ENCODE measurements at regions not wholly inside any gene's neighbourhood (a gene's known extent, or its start where the extent isn't known, plus 50 kb on each side); places are given as distances from the start of the nearest gene placed in this dataset.
A peak's percentile ranks its signal among the peaks of the same experiment; 100 is the strongest.

DNA sequence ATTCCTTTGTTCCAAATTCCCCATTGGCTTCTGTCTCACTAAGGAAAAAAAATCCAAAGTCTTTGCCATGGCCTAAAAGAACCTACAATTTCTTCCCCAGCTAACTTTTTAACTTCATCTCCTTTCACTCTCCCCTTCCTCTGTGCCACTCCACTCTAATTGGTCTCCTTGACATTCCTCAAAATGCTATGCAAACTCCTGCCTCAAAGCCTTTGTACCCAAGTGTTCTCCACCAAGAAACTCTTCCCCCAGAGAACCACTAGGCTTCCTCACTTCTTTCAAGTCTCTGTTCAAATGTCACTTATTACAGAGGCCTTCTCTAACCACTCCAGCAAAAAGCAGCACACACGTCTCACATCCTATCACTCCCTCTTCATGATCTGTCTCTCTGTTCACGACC is 91.6 kb upstream of the NR4A3 start:
- ChIA-PET POLR2A (no interaction called here), CTCF (interaction anchor here (0.8 kb wide), 1 partner anchor 95 kb away, joined by 3 read pairs; no protein-coding TSS in a partner anchor)
- H3K4me3 Mint-ChIP-seq: no peak overlapping the region
- no peaks in the 10 kb centered on the region for H3K36me3 Mint-ChIP-seq
- no peaks in the 10 kb centered on the region for H3K9me3 Mint-ChIP-seq
- peak overlapping the region; percentile 26; the same call in 1 of the 2 replicates for H3K27ac Mint-ChIP-seq
- H3K4me1 Mint-ChIP-seq: peaks cover 21% of the 10 kb centered on the region
- TF ChIP-seq NFYB (CRISPR knock-in tag; conservative IDR thresholded peaks at IDR 0.05; ENCODE audit: low read depth): no peak
- no peak for TF ChIP-seq ARID4B (CRISPR knock-in tag; IDR thresholded peaks at IDR 0.05; ENCODE audit: borderline replicate concordance)
- no peak for TF ChIP-seq MXD4 (CRISPR knock-in tag; IDR thresholded peaks at IDR 0.05; ENCODE audit: borderline replicate concordance)
- TF ChIP-seq HMGA2 (CRISPR knock-in tag; IDR thresholded peaks at IDR 0.05): no peak
- TF ChIP-seq ZNF281 (CRISPR knock-in tag; IDR thresholded peaks at IDR 0.05): no peak
- no peak for TF ChIP-seq GRHL2 (CRISPR knock-in tag; IDR thresholded peaks at IDR 0.05; ENCODE audit: insufficient replicate concordance, severe bottlenecking)
- no peak for TF ChIP-seq JAZF1 (CRISPR knock-in tag; IDR thresholded peaks at IDR 0.05)
- TF ChIP-seq, protein P1, sequence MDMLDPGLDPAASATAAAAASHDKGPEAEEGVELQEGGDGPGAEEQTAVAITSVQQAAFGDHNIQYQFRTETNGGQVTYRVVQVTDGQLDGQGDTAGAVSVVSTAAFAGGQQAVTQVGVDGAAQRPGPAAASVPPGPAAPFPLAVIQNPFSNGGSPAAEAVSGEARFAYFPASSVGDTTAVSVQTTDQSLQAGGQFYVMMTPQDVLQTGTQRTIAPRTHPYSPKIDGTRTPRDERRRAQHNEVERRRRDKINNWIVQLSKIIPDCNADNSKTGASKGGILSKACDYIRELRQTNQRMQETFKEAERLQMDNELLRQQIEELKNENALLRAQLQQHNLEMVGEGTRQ (CRISPR knock-in tag; IDR thresholded peaks at IDR 0.05): no peak
- TF ChIP-seq HMGXB4 (CRISPR knock-in tag; IDR thresholded peaks at IDR 0.05): no peak
- TF ChIP-seq, protein P2, sequence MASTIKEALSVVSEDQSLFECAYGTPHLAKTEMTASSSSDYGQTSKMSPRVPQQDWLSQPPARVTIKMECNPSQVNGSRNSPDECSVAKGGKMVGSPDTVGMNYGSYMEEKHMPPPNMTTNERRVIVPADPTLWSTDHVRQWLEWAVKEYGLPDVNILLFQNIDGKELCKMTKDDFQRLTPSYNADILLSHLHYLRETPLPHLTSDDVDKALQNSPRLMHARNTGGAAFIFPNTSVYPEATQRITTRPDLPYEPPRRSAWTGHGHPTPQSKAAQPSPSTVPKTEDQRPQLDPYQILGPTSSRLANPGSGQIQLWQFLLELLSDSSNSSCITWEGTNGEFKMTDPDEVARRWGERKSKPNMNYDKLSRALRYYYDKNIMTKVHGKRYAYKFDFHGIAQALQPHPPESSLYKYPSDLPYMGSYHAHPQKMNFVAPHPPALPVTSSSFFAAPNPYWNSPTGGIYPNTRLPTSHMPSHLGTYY (CRISPR knock-in tag; IDR thresholded peaks at IDR 0.05): no peak
- TF ChIP-seq NR2C2 (CRISPR knock-in tag; IDR thresholded peaks at IDR 0.05): no peak
- no peak for TF ChIP-seq FOXP4 (CRISPR knock-in tag; IDR thresholded peaks at IDR 0.05)
- TF ChIP-seq ZNF232 (CRISPR knock-in tag; IDR thresholded peaks at IDR 0.05): no peak
- TF ChIP-seq CBFB (CRISPR knock-in tag; IDR thresholded peaks at IDR 0.05; ENCODE audit: low read depth): no peak
- no peak for DNase-seq (ENCODE audit: low spot score)
- no peaks in the 10 kb centered on the region for H3K27me3 Mint-ChIP-seq (ENCODE audit: low read depth)
- peak; percentile 72 for ATAC-seq

Data from WTC11 (cell line).